ENCODE measurements at regions not wholly inside any gene's neighbourhood (a gene's known extent, or its start where the extent isn't known, plus 50 kb on each side); places are given as distances from the start of the nearest gene placed in this dataset.

- no peak overlapping the region for H2AK5ac ChIP-seq (ENCODE audit: insufficient read length, low read length)
Measured at GRCh38 chr12:125245581-125246557, 180.6 kb downstream of the AACS start.

More at GRCh38 chr12:125245581-125246557, 180.6 kb downstream of the AACS start:
- Histone ChIP-seq H2BK5ac (ENCODE audit: insufficient read length, low read length) (no peak overlapping the region), H2BK15ac (ENCODE audit: low read depth, low read length) (no peak overlapping the region), H3K79me1 (ENCODE audit: insufficient read depth, low read depth, low read length, poor library complexity, severe bottlenecking) (no peaks in the 10 kb centered on the region), H4K5ac (ENCODE audit: insufficient read length, low read depth, low read length) (no peak overlapping the region), H2BK120ac (ENCODE audit: low read depth, low read length, poor library complexity, severe bottlenecking) (no peak overlapping the region), H3K4me2 (ENCODE audit: insufficient read depth, insufficient read length, low read length) (no peak overlapping the region), H3K79me2 (ENCODE audit: insufficient read depth, low read length) (peaks cover 1% of the 10 kb centered on the region; the same call in 1 of the 2 replicates), H4K20me1 (ENCODE audit: control insufficient read depth, insufficient read depth, insufficient read length) (no peaks in the 10 kb centered on the region), H4K8ac (replicated peaks; ENCODE audit: insufficient read length, low read depth, low read length) (no peak overlapping the region), H3K18ac (ENCODE audit: insufficient read length, low read depth, low read length) (no peak overlapping the region), H3K14ac (ENCODE audit: insufficient read depth, low read length) (no peak overlapping the region; the same call in 1 of the 2 replicates), H2BK12ac (ENCODE audit: insufficient read length, low read depth, low read length) (no peak overlapping the region), H3K4me1 (ENCODE audit: insufficient read depth, low read length) (no peaks in the 10 kb centered on the region; the same call in 1 of the 2 replicates), H3K56ac (ENCODE audit: insufficient read length, low read depth, low read length) (no peak overlapping the region), H3K27ac (ENCODE audit: insufficient read length, low read depth, low read length) (no peak overlapping the region), H3K23ac (ENCODE audit: insufficient read length, low read depth, low read length) (no peak overlapping the region), H3T11ph (ENCODE audit: low read length) (no peak overlapping the region), H2AFZ (ENCODE audit: low read length) (no peak overlapping the region), H3K9me3 (ENCODE audit: control insufficient read depth, low read depth, low read length) (no peaks in the 10 kb centered on the region), H3K4ac (ENCODE audit: low read depth, low read length) (no peak overlapping the region), H2BK20ac (ENCODE audit: low read depth, low read length, poor library complexity, severe bottlenecking) (no peak overlapping the region), H3K9ac (ENCODE audit: extremely low read depth, insufficient read length, low read length) (no peak overlapping the region), H3K27me3 (ENCODE audit: insufficient read depth, low read length) (no peaks in the 10 kb centered on the region), H3K23me2 (ENCODE audit: insufficient read length, low read depth, low read length, poor library complexity, severe bottlenecking) (no peaks in the 10 kb centered on the region), H4K91ac (ENCODE audit: insufficient read length, low read depth, low read length) (no peak overlapping the region)
- Mint-ChIP-seq H3K36me3 (ENCODE audit: insufficient read depth in 1 of 3, low read depth in 3 of 3) (peaks cover 0 to 20% (median 0%) of the 10 kb centered on the region in 3 experiments; a peak in 3 of 7 replicates), H3K4me1 (peaks cover 9 to 26% of the 10 kb centered on the region in 2 experiments), H3K4me3 (no peak overlapping the region), H3K27ac (no peak overlapping the region), H3K27me3 (ENCODE audit: low read depth) (peaks cover 5% of the 10 kb centered on the region), H3K9me3 (no peaks in the 10 kb centered on the region)
- no peak for DNase-seq
- no CpG with 5 or more reads among the region's 21 CpGs for WGBS (ENCODE audit: extremely low coverage, insufficient read length, low lambda C conversion rate)
- no peak for TF ChIP-seq CTCF (conservative IDR thresholded peaks at IDR 0.05)

All from H9 (cell line).